Right ventricle myocardium superior (tissue), 1 donor: ENCODE measurements at regions not wholly inside any gene's neighbourhood (a gene's known extent, or its start where the extent isn't known, plus 50 kb on each side); places are given as distances from the start of the nearest gene placed in this dataset.

Experiments used
- ATAC-seq: fragments of 200-7000 bp; cut with Tn5 transposase; one replicate; pipeline ENCODE4 v1.9.1; 2020; ENCODE audit warnings: mild to moderate bottlenecking; ENCODE audit not compliant: poor library complexity
- DNase-seq: peaks from one replicate; pipeline ENCODE4 v3.0.0-alpha.2; 2020
- intact Hi-C: fragments of 100-400 bp; cut with DNase I; formaldehyde crosslinking; loops from one replicate; pipeline ENCODE4 v1.11.2; 2022
- donor health status: DM: no; HTN: yes; CAD: no; lungs with severe emphysema.

GRCh38 chr18:34608064-34608463 lies 102.0 kb upstream of the DTNA start:
- DNase-seq = no peak
- peak; percentile 65 for ATAC-seq
- intact Hi-C loops = no loop called here

- no peak for DNase-seq
- intact Hi-C loops = no loop called here
- ATAC-seq = no peak
Measured at GRCh38 chr18:34609986-34610648, 100.0 kb upstream of the DTNA start.

GRCh38 chr18:34611904-34612303 lies 98.2 kb upstream of the DTNA start:
- DNase-seq = peak; percentile 44
- peak; percentile 68 for ATAC-seq
- intact Hi-C loops = no loop called here

GRCh38 chr18:34620258-34620861 lies 89.7 kb upstream of the DTNA start:
- intact Hi-C loops = no loop called here
- ATAC-seq (no peak), DNase-seq (no peak)

GRCh38 chr18:34623557-34623956 lies 86.5 kb upstream of the DTNA start:
- intact Hi-C loops = no loop called here
- DNase-seq = no peak
- ATAC-seq = no peak

GRCh38 chr18:34624551-34624950 lies 85.5 kb upstream of the DTNA start:
- no peak for DNase-seq
- no peak for ATAC-seq
- intact Hi-C loops = no loop called here

GRCh38 chr18:34626404-34627136 lies 83.5 kb upstream of the DTNA start:
- intact Hi-C loops = no loop called here
- DNase-seq = no peak
- ATAC-seq = no peak

GRCh38 chr18:34627137-34627920 lies 82.8 kb upstream of the DTNA start:
- DNase-seq = no peak
- intact Hi-C loops = no loop called here
- ATAC-seq = no peak

GRCh38 chr18:34631093-34631966 lies 78.8 kb upstream of the DTNA start:
- intact Hi-C loops = no loop called here
- no peak for ATAC-seq
- DNase-seq = no peak

GRCh38 chr18:34632321-34632720 lies 77.8 kb upstream of the DTNA start:
- ATAC-seq (peak; percentile 53), DNase-seq (no peak)
- intact Hi-C loops = no loop called here

GRCh38 chr18:34633368-34633767 lies 76.7 kb upstream of the DTNA start:
- DNase-seq (no peak), ATAC-seq (peak; percentile 25)
- intact Hi-C loops = no loop called here

GRCh38 chr18:34637094-34637801 lies 72.8 kb upstream of the DTNA start:
- intact Hi-C loops = no loop called here

GRCh38 chr18:34639687-34640086 lies 70.4 kb upstream of the DTNA start:
- ATAC-seq (peak; percentile 66), DNase-seq (no peak)
- intact Hi-C loops = no loop called here

More at GRCh38 chr18:34637094-34637801, 72.8 kb upstream of the DTNA start:
- no peak for ATAC-seq
- DNase-seq = no peak

GRCh38 chr18:34640276-34640675 lies 69.8 kb upstream of the DTNA start:
- intact Hi-C loops = no loop called here
- ATAC-seq (no peak), DNase-seq (no peak)

- no peak for ATAC-seq
- DNase-seq = no peak
- intact Hi-C loops = no loop called here
Measured at GRCh38 chr18:34643989-34644388, 66.1 kb upstream of the DTNA start.

GRCh38 chr18:34647251-34647650 lies 62.8 kb upstream of the DTNA start:
- intact Hi-C loops = no loop called here
- ATAC-seq = no peak
- no peak for DNase-seq

GRCh38 chr18:34648269-34648985 lies 61.7 kb upstream of the DTNA start:
- DNase-seq = no peak
- intact Hi-C loops = no loop called here
- no peak for ATAC-seq
